GM06990 (cell line): ENCODE measurements at regions not wholly inside any gene's neighbourhood (a gene's known extent, or its start where the extent isn't known, plus 50 kb on each side); places are given as distances from the start of the nearest gene placed in this dataset.

Experiments used
- DNase-seq: peaks from one replicate; pipeline ENCODE4 v3.0.0-alpha.2; 2011; ENCODE audit not compliant: insufficient read length; ENCODE audit errors: extremely low read depth
- H3K27me3 ChIP-seq: replicated peaks from 2 replicates; pipeline ENCODE4 v1.6.0; 2011; ENCODE audit warnings: low read length; ENCODE audit not compliant: control insufficient read depth, insufficient read depth
- H3K36me3 ChIP-seq: 2 replicates; pipeline ENCODE4 v1.5.1; 2011; ENCODE audit warnings: low read length; ENCODE audit not compliant: control insufficient read depth, insufficient read depth
- H3K4me3 ChIP-seq: replicated peaks from 2 replicates; pipeline ENCODE4 v1.5.1; 2011; ENCODE audit warnings: low read depth, mild to moderate bottlenecking, control low read depth, low read length
- CTCF ChIP-seq: IDR thresholded peaks from 2 replicates; pipeline ENCODE4 v1.5.1; 2011; ENCODE audit warnings: low read length, control low read depth, mild to moderate bottlenecking, inconsistent platforms; ENCODE audit not compliant: insufficient read depth, poor library complexity, severe bottlenecking

GRCh38 chr3:10641760-10642159 lies 136.4 kb upstream of the ATP2B2 start:
- Histone ChIP-seq H3K27me3 (no peaks in the 10 kb centered on the region), H3K36me3 (no peaks in the 10 kb centered on the region), H3K4me3 (no peak overlapping the region)
- DNase-seq = no peak
- no peak for TF ChIP-seq CTCF

- Histone ChIP-seq H3K4me3 (no peak overlapping the region), H3K36me3 (no peaks in the 10 kb centered on the region), H3K27me3 (peaks cover 2% of the 10 kb centered on the region; the same call in 1 of the 2 replicates)
- DNase-seq = no peak
- no peak for TF ChIP-seq CTCF
Observed at GRCh38 chr3:10644189-10644588, 138.8 kb upstream of the ATP2B2 start.

- no peak for DNase-seq
- TF ChIP-seq CTCF = no peak
Observed at GRCh38 chr3:10645800-10646199, 140.4 kb upstream of the ATP2B2 start.

GRCh38 chr3:10646531-10647335 lies 141.3 kb upstream of the ATP2B2 start:
- H3K27me3 ChIP-seq = peaks cover 4% of the 10 kb centered on the region
- no peak overlapping the region for H3K4me3 ChIP-seq
- H3K36me3 ChIP-seq = no peaks in the 10 kb centered on the region
- DNase-seq = no peak
- TF ChIP-seq CTCF = no peak

More at GRCh38 chr3:10645800-10646199, 140.4 kb upstream of the ATP2B2 start:
- H3K27me3 ChIP-seq = peaks cover 2% of the 10 kb centered on the region; the same call in 1 of the 2 replicates
- H3K4me3 ChIP-seq = no peak overlapping the region
- no peaks in the 10 kb centered on the region for H3K36me3 ChIP-seq

GRCh38 chr3:10647376-10647775 lies 142.0 kb upstream of the ATP2B2 start:
- H3K4me3 ChIP-seq = no peak overlapping the region

More at GRCh38 chr3:10647376-10647775, 142.0 kb upstream of the ATP2B2 start:
- no peak for DNase-seq
- Histone ChIP-seq H3K27me3 (peaks cover 4% of the 10 kb centered on the region), H3K36me3 (no peaks in the 10 kb centered on the region)
- TF ChIP-seq CTCF = no peak
